ENCODE measurements at regions not wholly inside any gene's neighbourhood (a gene's known extent, or its start where the extent isn't known, plus 50 kb on each side); places are given as distances from the start of the nearest gene placed in this dataset.
"Not testable (repeated sequence)": the region's sequence is repeated elsewhere in the genome, so short reads cannot be mapped to it uniquely, and the experiment has no call there.

DNA sequence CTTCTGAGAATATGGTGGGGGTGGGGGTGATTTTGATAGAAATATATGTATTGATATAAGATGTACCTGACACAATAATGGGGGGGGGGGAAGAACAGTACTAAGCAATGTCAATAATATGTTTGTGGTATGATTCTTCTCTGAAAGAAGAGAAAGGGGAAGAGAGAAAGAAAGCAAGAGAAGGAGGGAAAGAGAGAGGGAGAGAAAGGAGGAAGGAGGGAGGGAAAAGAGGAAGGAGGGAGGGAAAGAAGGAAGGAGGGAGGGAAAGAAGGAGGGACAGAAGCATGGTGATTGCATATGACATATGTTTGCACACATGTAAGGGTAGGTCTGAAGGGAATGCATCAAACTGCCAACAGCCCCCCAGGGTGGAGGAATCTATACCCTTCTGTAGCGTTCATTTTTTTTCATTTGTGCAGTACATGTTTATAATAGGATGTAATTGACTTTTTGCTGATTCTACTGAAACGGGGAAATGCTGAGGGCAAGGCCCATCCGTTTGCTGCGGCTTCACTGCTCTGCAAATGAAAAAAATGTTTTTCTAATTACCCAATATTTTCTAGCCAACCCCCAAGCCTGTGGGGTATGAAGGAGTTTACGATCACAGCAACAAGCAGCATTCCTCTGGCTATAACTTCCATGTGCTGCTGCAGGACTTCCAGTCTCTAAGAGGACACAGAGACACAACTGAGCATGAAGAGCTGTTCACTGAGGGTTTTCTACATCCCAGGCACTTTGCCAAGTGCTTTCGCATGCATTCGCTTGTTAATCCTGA, 119.3 kb upstream of the ZC3H12A start:
- Mint-ChIP-seq H3K27ac (no peak overlapping the region), H3K4me3 (no peak overlapping the region), H3K36me3 (ENCODE audit: low read depth) (no peaks in the 10 kb centered on the region), H3K9me3 (no peaks in the 10 kb centered on the region), H3K4me1 (no peaks in the 10 kb centered on the region), H3K27me3 (peaks cover 7% of the 10 kb centered on the region)
- DNase-seq: no peak
- ChIA-PET CTCF (no interaction called here), POLR2A (no interaction called here)

DNA sequence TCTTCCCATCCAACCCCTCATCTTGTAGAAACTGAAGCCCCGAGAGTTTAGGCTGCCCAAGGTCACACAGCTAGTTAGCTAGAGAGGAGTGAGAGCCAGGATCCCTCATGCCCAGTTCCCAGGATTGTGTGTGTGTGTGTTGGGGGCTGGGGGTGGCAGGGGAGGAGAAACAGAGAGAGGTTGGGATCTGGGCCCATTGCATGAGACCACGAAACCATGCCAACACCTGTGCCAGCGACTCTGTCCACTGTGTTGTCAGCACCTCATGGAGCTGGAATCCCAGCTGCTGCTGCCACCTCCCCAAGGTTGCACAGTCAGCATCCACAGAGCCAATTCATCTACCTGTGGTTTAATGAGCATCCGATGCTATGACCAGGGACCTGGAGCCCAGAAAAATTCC, 115.4 kb upstream of the ZC3H12A start:
- H3K4me1 Mint-ChIP-seq: no peaks in the 10 kb centered on the region
- CTCF ChIA-PET: no interaction called here
- no peak for DNase-seq
- peaks cover 10% of the 10 kb centered on the region for H3K27me3 Mint-ChIP-seq
- H3K4me3 Mint-ChIP-seq: no peak overlapping the region
- no peaks in the 10 kb centered on the region for H3K36me3 Mint-ChIP-seq (ENCODE audit: low read depth)
- no peak overlapping the region for H3K27ac Mint-ChIP-seq
- no peaks in the 10 kb centered on the region for H3K9me3 Mint-ChIP-seq
- POLR2A ChIA-PET: no interaction called here

DNA sequence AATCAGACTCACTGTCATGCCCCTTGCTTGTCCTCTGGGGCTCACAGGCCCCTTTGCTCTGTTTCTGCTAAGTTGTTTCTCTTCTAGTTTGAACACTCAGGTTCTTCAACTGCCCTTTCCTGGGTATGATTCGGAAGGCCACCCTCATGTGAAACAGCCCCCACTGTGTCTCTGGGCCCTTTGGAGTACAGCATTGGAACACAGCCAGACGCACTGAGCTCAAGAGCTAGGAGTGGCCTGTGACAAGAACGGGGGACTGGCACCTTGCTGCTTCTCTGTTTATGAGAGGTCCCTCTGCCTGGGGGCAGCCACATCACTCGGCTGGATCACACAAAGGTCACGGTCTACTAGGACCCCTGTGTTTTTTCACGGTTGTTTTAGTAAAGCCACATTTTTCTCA, 114.4 kb upstream of the ZC3H12A start:
- CTCF ChIA-PET: no interaction called here
- H3K4me3 Mint-ChIP-seq: no peak overlapping the region
- H3K27ac Mint-ChIP-seq: no peak overlapping the region
- peaks cover 16% of the 10 kb centered on the region for H3K27me3 Mint-ChIP-seq
- POLR2A ChIA-PET: no interaction called here
- no peaks in the 10 kb centered on the region for H3K4me1 Mint-ChIP-seq
- H3K36me3 Mint-ChIP-seq (ENCODE audit: low read depth): no peaks in the 10 kb centered on the region
- H3K9me3 Mint-ChIP-seq: no peaks in the 10 kb centered on the region
- no peak for DNase-seq

DNA sequence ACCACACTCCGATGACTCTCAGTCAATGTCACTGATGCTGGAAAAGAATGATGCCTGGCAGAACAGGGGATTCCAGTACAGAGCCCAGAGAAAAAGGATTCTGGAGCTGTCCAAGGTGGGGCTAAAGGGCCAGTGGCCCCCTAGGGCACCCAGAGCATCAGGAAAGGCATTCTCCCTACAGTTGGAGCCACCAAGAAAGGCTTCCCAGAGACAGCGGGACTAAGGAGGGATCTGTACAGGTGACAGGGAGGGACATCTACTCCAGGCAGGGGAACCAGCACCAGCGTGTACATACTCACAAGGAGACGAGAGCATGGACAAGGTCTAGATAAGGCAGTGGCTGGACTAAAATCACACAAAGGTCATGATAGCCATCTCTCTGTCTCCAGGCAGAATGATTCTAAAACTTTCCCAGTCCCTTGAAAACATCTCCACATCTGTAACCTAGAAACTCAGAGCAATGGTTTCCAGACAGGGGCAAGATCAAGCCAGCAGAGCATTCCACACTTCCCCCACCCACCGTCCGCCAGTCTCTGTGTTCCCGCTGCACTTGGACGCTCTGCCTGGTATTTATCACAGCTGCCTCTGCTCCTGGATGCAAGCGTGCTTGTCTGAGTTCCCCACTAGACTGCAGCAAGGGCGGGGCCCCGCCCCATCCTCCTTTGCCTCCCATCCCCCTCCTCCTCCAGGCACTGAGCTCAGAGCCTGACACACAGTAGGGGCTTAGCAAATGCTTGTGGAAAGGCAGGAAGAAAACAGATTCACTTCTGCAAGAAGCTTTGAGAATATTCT, 111.6 kb upstream of the ZC3H12A start:
- Mint-ChIP-seq H3K9me3 (no peaks in the 10 kb centered on the region), H3K4me3 (no peak overlapping the region), H3K36me3 (ENCODE audit: low read depth) (no peaks in the 10 kb centered on the region), H3K4me1 (no peaks in the 10 kb centered on the region), H3K27me3 (peaks cover 16% of the 10 kb centered on the region), H3K27ac (no peak overlapping the region)
- ChIA-PET CTCF (no interaction called here), POLR2A (no interaction called here)
- DNase-seq: no peak

DNA sequence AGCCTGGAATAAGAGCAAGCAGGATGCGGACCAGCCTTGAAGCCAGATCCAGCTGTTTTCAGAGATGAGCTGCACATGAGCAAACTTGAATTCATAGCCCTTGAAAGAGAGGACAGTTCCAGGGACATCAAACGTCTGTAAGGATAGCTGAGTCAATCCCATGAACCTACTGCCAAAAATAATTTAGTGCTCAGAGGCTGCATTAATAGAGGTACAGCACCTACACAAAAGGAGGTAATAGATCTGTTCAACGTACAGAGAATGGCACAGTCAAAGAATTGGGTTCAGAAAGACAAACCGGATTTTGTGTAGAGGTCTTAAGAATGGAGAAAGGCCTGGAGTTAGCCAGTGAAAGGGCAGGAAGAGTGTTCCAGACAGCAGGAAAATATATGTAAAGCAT, 110.8 kb upstream of the ZC3H12A start:
- peaks cover 16% of the 10 kb centered on the region for H3K27me3 Mint-ChIP-seq
- H3K9me3 Mint-ChIP-seq: no peaks in the 10 kb centered on the region
- POLR2A ChIA-PET: no interaction called here

DNA sequence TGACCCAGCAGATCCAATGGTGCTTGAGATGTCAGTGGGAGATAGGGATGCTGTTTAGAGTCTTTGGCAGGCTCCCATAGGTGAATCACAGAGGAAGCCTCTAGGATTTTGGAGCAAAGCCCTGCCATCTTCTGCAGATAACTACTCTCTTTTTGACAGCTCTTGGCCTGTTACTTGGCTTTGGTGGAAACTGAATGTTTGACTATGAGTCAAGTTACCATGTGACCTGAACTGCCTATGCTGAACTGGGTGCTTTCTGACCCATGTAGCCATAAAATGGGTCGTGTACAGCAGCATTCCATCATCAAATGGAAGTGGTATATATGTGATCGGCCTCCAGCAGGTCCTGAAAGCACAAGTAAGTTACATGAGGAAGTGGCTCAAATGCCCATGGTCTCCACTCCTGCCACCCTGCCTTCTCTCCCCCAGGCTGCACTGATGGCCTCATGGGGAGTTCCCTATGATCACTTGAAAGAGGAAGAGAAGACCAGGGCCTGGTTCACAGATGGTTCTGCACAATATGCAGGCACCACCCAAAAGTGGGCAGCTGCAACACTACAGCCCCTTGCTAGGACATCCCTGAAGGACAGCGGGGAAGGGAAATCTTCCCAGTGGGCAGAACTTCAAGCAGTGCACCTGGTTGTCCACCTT, 105.6 kb upstream of the ZC3H12A start:
- POLR2A ChIA-PET; H3K36me3 Mint-ChIP-seq (ENCODE audit: low read depth); H3K27ac Mint-ChIP-seq; CTCF ChIA-PET; H3K9me3 Mint-ChIP-seq; H3K4me3 Mint-ChIP-seq; DNase-seq; H3K4me1 Mint-ChIP-seq: not testable (repeated sequence)
- peaks cover 12% of the 10 kb centered on the region for H3K27me3 Mint-ChIP-seq

More for the DNA sequence above, 110.8 kb upstream of the ZC3H12A start:
- Mint-ChIP-seq H3K36me3 (ENCODE audit: low read depth) (no peaks in the 10 kb centered on the region), H3K4me3 (no peak overlapping the region), H3K4me1 (no peaks in the 10 kb centered on the region), H3K27ac (no peak overlapping the region)
- CTCF ChIA-PET: no interaction called here
- no peak for DNase-seq

DNA sequence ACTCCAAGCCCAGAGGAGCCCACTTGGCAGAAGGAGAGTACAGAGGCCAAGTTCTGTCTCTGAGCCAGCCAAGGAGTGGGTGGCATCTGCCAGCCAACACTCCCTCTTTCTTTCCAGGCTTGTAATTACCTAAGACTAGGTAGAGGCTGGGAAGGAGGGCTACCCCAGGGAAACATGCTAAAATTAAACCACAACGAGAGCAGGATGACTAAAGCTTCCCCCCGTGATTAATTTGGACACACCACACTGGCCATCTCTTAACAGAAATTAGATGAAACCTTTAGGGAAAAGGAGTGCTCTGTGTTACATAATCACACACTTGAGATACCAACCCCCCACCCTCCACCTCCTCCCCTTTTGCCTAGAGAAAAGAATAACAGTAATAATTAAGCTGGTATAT, 102.1 kb upstream of the ZC3H12A start:
- peaks cover 2% of the 10 kb centered on the region for H3K9me3 Mint-ChIP-seq
- POLR2A ChIA-PET: no interaction called here
- H3K36me3 Mint-ChIP-seq (ENCODE audit: low read depth): no peaks in the 10 kb centered on the region
- no peaks in the 10 kb centered on the region for H3K4me1 Mint-ChIP-seq
- no peak overlapping the region for H3K27ac Mint-ChIP-seq
- DNase-seq: no peak
- no peak overlapping the region for H3K4me3 Mint-ChIP-seq
- peaks cover 15% of the 10 kb centered on the region for H3K27me3 Mint-ChIP-seq
- CTCF ChIA-PET: no interaction called here

DNA sequence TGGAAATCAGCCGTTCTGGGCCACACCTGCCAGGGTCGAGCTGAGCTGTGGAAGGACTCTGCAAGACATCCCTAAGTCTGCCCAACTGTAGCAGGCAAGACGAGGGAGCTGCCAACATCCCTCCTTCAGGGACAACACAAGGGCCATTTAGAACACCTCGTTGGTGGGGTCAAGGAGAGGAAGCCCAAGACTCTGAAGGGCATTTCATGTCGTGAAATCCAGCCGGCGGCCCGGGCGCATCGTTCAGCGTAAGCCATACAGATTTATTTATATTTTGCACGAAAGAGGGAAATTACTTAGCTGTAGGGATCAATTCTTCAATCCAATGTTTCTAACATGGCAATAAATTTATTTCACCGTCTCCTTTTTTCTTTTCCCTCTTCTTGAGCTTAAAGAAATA, 101.7 kb upstream of the ZC3H12A start:
- no peaks in the 10 kb centered on the region for H3K4me1 Mint-ChIP-seq
- ChIA-PET CTCF (no interaction called here), POLR2A (no interaction called here)
- H3K27ac Mint-ChIP-seq: no peak overlapping the region
- no peak for DNase-seq
- no peak overlapping the region for H3K4me3 Mint-ChIP-seq
- peaks cover 17% of the 10 kb centered on the region for H3K27me3 Mint-ChIP-seq
- H3K9me3 Mint-ChIP-seq: peaks cover 2% of the 10 kb centered on the region
- H3K36me3 Mint-ChIP-seq (ENCODE audit: low read depth): no peaks in the 10 kb centered on the region

DNA sequence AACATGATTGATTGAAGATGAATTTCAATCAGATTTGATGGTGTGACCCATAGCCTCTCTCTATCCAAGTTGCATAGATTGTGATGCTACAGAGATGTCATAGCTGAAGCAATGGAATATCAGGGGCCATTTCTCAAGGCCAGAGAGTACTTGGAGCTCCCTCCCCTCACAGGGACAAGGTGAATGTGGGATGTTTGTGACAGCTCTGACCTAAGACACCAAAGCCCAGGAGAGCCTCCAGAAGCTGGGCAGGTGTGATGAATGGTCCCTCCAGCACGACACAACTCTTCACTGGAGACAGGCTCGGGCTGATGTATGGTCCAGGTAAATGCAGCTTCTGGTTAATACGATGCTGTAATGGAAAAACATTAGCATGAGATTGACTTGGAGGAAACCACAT, 101.0 kb upstream of the ZC3H12A start:
- Mint-ChIP-seq H3K27me3 (peaks cover 23% of the 10 kb centered on the region), H3K27ac (no peak overlapping the region), H3K9me3 (peaks cover 2% of the 10 kb centered on the region), H3K36me3 (ENCODE audit: low read depth) (no peaks in the 10 kb centered on the region), H3K4me3 (no peak overlapping the region), H3K4me1 (no peaks in the 10 kb centered on the region)
- CTCF ChIA-PET: no interaction called here
- POLR2A ChIA-PET: no interaction called here
- DNase-seq: no peak

DNA sequence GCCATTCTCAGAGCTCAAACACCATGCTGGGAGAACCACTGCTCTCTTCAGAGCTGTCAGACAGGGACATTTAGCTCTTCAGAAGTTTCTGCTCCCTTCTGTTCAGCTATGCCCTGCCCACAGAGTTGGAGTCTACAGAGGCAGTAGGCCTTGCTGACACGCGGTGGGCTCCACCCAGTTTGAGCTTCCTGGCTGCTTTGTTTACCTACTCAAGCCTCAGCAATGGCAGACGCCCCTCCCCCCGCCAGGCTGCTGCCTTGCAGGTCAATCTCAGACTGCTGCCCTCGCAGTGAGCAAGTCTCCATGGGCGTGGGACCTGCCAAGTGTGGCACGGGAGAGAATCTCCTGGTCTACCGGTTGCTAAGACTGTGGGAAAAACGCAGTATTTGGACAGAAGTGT, 93.8 kb upstream of the ZC3H12A start:
- H3K9me3 Mint-ChIP-seq; POLR2A ChIA-PET; H3K4me3 Mint-ChIP-seq; DNase-seq; H3K27ac Mint-ChIP-seq; CTCF ChIA-PET; H3K36me3 Mint-ChIP-seq (ENCODE audit: low read depth); H3K4me1 Mint-ChIP-seq: not testable (repeated sequence)
- H3K27me3 Mint-ChIP-seq: peaks cover 37% of the 10 kb centered on the region

DNA sequence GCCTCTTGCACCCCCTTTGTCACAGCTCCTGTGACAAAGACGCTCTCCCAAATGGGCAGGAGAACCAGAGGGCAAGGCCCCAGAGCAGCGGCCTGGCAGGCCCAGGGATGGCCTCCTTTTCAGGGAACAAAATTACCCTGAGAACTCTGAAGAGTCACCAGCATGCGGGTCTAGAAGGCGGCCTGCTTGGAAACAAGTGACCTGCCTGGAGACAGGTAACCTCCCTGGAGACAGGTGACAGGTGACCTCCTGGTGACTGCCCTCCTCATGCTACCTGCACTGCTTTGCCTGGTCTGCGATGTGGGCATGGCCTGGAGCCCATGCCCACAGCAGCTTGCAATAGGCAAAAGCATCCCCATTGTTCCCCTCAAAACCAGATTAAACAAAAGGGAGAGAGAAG, 86.5 kb upstream of the ZC3H12A start:
- no peak overlapping the region for H3K4me3 Mint-ChIP-seq
- H3K4me1 Mint-ChIP-seq: no peaks in the 10 kb centered on the region
- no peaks in the 10 kb centered on the region for H3K9me3 Mint-ChIP-seq
- no peak for DNase-seq
- H3K27me3 Mint-ChIP-seq: peaks cover 6% of the 10 kb centered on the region
- POLR2A ChIA-PET: no interaction called here
- no peaks in the 10 kb centered on the region for H3K36me3 Mint-ChIP-seq (ENCODE audit: low read depth)
- CTCF ChIA-PET: no interaction called here
- no peak overlapping the region for H3K27ac Mint-ChIP-seq

DNA sequence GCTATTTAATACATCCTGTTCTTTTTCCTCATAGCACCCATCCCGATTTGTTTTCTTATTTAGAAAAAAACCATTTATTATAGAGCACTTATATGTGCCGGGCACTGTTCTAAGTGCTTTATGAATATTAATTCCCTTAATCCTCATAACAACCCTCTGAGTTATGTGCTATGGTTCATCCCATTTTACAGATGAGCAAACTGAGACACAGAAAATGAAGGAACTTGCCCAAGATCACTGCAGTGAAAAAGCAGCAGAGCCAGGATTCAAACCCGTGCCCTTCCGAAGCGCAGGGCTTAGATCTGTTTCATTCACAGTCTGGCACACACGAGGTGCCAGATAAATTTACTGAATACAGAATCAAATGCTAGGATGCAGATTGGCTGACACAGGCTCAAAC, 85.1 kb upstream of the ZC3H12A start:
- POLR2A ChIA-PET: no interaction called here
- no peak for DNase-seq
- H3K4me1 Mint-ChIP-seq: no peaks in the 10 kb centered on the region
- CTCF ChIA-PET: no interaction called here
- peaks cover 6% of the 10 kb centered on the region for H3K27me3 Mint-ChIP-seq
- no peak overlapping the region for H3K4me3 Mint-ChIP-seq
- H3K9me3 Mint-ChIP-seq: no peaks in the 10 kb centered on the region
- no peak overlapping the region for H3K27ac Mint-ChIP-seq
- H3K36me3 Mint-ChIP-seq (ENCODE audit: low read depth): no peaks in the 10 kb centered on the region

DNA sequence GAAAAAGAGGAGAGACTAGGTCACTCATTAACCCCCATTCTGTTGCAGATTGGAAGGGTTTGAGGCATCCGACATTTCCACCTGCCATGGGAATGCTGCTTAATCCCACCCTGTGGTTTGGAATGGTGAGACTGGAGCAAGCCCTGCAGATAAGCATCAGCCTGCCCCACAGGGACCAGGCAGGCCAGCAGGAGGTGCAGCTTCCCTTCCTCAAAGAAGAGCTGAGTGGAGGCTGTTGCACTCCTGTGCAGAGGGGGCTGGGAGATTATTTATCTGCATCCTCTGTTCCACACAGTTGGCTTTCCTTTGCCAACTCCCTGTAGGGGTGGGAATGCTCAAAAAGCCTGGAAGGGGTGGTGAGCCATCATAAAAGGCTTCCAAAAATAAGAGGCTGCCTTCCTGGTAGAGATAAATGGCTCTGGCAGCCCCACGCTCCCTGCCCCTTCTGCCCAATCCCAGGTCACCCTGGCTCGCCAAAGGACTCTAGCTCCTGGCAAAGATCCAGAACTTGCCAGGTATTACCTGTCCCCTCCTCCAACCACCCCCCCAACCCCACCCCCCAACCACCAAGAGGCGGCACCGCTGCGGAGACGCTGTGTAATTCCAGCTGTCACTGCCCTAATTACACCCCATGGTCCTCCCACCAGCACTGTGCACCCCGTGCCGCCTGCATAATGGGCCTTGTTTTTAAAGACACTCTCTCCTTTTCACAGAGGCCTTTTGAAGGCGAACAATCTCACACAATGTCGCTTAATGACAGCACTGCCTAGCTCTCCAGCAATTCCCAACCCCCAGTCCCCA, 83.0 kb upstream of the ZC3H12A start:
- H3K4me1 Mint-ChIP-seq: no peaks in the 10 kb centered on the region
- DNase-seq: no peak
- no peak overlapping the region for H3K4me3 Mint-ChIP-seq
- no peaks in the 10 kb centered on the region for H3K36me3 Mint-ChIP-seq (ENCODE audit: low read depth)
- no peaks in the 10 kb centered on the region for H3K9me3 Mint-ChIP-seq
- H3K27ac Mint-ChIP-seq: no peak overlapping the region
- POLR2A ChIA-PET: no interaction called here
- H3K27me3 Mint-ChIP-seq: peaks cover 12% of the 10 kb centered on the region
- CTCF ChIA-PET: no interaction called here

Measured in activated CD4-positive, alpha-beta T cell treated with anti-CD3 and anti-CD28 coated beads, Interleukin-2, amount 10 ng/mL, durations not matched to agents 7 days and 5 days (primary cell).